ENCODE measurements at regions not wholly inside any gene's neighbourhood (a gene's known extent, or its start where the extent isn't known, plus 50 kb on each side); places are given as distances from the start of the nearest gene placed in this dataset.

GRCh38 chr11:47916361-47916841 is 64.0 kb upstream of the PTPRJ start:
- Histone ChIP-seq H3K9me2 (replicated peaks; ENCODE audit: insufficient read depth, low read length) (no peaks in the 10 kb centered on the region), H3K27me3 (ENCODE audit: low read length) (no peaks in the 10 kb centered on the region), H3K27ac (ENCODE audit: low read depth, low read length) (no peak overlapping the region), H3K36me3 (ENCODE audit: low read length) (no peaks in the 10 kb centered on the region), H3K9me3 (ENCODE audit: insufficient read depth, low read length) (no peaks in the 10 kb centered on the region), H4K20me1 (ENCODE audit: low read depth, low read length) (no peaks in the 10 kb centered on the region), H3K79me2 (ENCODE audit: insufficient read depth, low read length) (no peaks in the 10 kb centered on the region), H3K4me3 (ENCODE audit: insufficient read depth, low read length, poor library complexity, severe bottlenecking) (no peak overlapping the region), H3K9ac (ENCODE audit: low read length) (no peak overlapping the region), H2AFZ (ENCODE audit: low read depth, low read length, severe bottlenecking) (no peak overlapping the region), H3K4me2 (ENCODE audit: low read depth, low read length, poor library complexity, severe bottlenecking) (no peak overlapping the region), H3F3A (ENCODE audit: insufficient read depth) (no peaks in the 10 kb centered on the region)
- TF ChIP-seq, protein P1, sequence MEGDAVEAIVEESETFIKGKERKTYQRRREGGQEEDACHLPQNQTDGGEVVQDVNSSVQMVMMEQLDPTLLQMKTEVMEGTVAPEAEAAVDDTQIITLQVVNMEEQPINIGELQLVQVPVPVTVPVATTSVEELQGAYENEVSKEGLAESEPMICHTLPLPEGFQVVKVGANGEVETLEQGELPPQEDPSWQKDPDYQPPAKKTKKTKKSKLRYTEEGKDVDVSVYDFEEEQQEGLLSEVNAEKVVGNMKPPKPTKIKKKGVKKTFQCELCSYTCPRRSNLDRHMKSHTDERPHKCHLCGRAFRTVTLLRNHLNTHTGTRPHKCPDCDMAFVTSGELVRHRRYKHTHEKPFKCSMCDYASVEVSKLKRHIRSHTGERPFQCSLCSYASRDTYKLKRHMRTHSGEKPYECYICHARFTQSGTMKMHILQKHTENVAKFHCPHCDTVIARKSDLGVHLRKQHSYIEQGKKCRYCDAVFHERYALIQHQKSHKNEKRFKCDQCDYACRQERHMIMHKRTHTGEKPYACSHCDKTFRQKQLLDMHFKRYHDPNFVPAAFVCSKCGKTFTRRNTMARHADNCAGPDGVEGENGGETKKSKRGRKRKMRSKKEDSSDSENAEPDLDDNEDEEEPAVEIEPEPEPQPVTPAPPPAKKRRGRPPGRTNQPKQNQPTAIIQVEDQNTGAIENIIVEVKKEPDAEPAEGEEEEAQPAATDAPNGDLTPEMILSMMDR (IDR thresholded peaks at IDR 0.05; ENCODE audit: insufficient read depth, low read length, poor library complexity, severe bottlenecking) = no peak
- no peak for TF ChIP-seq EZH2phosphoT487 (conservative IDR thresholded peaks at IDR 0.05; ENCODE audit: low read length)

DNA sequence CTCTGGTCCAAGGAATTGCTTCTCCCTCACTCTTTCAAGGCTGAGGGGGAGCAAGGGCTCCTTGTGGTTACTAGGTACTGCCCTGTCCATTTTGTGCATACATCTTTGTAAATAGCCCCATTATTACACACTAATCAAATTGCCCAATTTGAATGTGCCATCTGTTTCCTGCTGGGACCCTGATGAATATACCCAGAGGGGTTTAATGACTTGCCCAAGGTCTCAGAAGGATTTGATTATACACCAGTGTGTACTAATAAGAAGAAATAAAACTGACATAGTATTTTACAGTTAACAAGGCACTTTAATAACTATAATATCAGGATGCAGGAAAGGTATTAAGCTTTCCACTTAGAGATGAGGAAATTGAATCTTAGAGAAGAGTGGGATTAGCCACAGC is 64.6 kb upstream of the PTPRJ start:
- Histone ChIP-seq H2AFZ (ENCODE audit: low read depth, low read length, severe bottlenecking) (no peak overlapping the region), H3K79me2 (ENCODE audit: insufficient read depth, low read length) (no peaks in the 10 kb centered on the region), H3K36me3 (ENCODE audit: low read length) (no peaks in the 10 kb centered on the region), H3K4me2 (ENCODE audit: low read depth, low read length, poor library complexity, severe bottlenecking) (no peak overlapping the region), H3K27ac (ENCODE audit: low read depth, low read length) (no peak overlapping the region), H4K20me1 (ENCODE audit: low read depth, low read length) (no peaks in the 10 kb centered on the region), H3K27me3 (ENCODE audit: low read length) (no peaks in the 10 kb centered on the region), H3K9ac (ENCODE audit: low read length) (no peak overlapping the region), H3F3A (ENCODE audit: insufficient read depth) (no peaks in the 10 kb centered on the region), H3K9me3 (ENCODE audit: insufficient read depth, low read length) (no peaks in the 10 kb centered on the region), H3K4me3 (ENCODE audit: insufficient read depth, low read length, poor library complexity, severe bottlenecking) (no peak overlapping the region), H3K9me2 (replicated peaks; ENCODE audit: insufficient read depth, low read length) (no peaks in the 10 kb centered on the region)
- TF ChIP-seq, protein P1 (IDR thresholded peaks at IDR 0.05; ENCODE audit: insufficient read depth, low read length, poor library complexity, severe bottlenecking) = no peak
- TF ChIP-seq EZH2phosphoT487 (conservative IDR thresholded peaks at IDR 0.05; ENCODE audit: low read length) = no peak

- Histone ChIP-seq H4K20me1 (ENCODE audit: low read depth, low read length) (no peaks in the 10 kb centered on the region), H3K27ac (ENCODE audit: low read depth, low read length) (no peak overlapping the region), H3K79me2 (ENCODE audit: insufficient read depth, low read length) (no peaks in the 10 kb centered on the region), H3K9me2 (replicated peaks; ENCODE audit: insufficient read depth, low read length) (no peaks in the 10 kb centered on the region), H3K4me3 (ENCODE audit: insufficient read depth, low read length, poor library complexity, severe bottlenecking) (no peak overlapping the region), H3K9me3 (ENCODE audit: insufficient read depth, low read length) (no peaks in the 10 kb centered on the region), H3K36me3 (ENCODE audit: low read length) (no peaks in the 10 kb centered on the region), H3K4me2 (ENCODE audit: low read depth, low read length, poor library complexity, severe bottlenecking) (no peak overlapping the region), H3F3A (ENCODE audit: insufficient read depth) (no peaks in the 10 kb centered on the region), H3K27me3 (ENCODE audit: low read length) (no peaks in the 10 kb centered on the region), H3K9ac (ENCODE audit: low read length) (no peak overlapping the region), H2AFZ (ENCODE audit: low read depth, low read length, severe bottlenecking) (no peak overlapping the region)
- TF ChIP-seq, protein P1 (IDR thresholded peaks at IDR 0.05; ENCODE audit: insufficient read depth, low read length, poor library complexity, severe bottlenecking) = no peak
- no peak for TF ChIP-seq EZH2phosphoT487 (conservative IDR thresholded peaks at IDR 0.05; ENCODE audit: low read length)
Measured at GRCh38 chr11:47915374-47915773, 65.0 kb upstream of the PTPRJ start.

Data from SU-DHL-6 (cell line).